T-helper 1 cell treated with Interleukin-12 subunit alpha and Interleukin-12 subunit beta and Interleukin-4 antibody, amounts not matched to agents 30 ng/mL and 1 ng/mL, for 36 hours (primary cell): ENCODE measurements at regions not wholly inside any gene's neighbourhood (a gene's known extent, or its start where the extent isn't known, plus 50 kb on each side); places are given as distances from the start of the nearest gene placed in this dataset.

Source experiments
- intact Hi-C: fragments of 100-400 bp; cut with micrococcal nuclease; formaldehyde crosslinking; loops from one replicate; pipeline ENCODE4 v1.15.1; 2024

- intact Hi-C loops: no loop called here
Observed at GRCh38 chr21:27129694-27130093, 162.8 kb upstream of the ADAMTS5 start.

GRCh38 chr21:27129215-27129614, 162.3 kb upstream of the ADAMTS5 start:
- intact Hi-C loops: no loop called here

- intact Hi-C loops: no loop called here
Observed at GRCh38 chr21:27126140-27126539, 159.3 kb upstream of the ADAMTS5 start.

GRCh38 chr21:27122686-27123085, 155.8 kb upstream of the ADAMTS5 start:
- intact Hi-C loops: no loop called here

- intact Hi-C loops: no loop called here
Observed at GRCh38 chr21:27114111-27114510, 147.2 kb upstream of the ADAMTS5 start.

GRCh38 chr21:27112186-27112585, 145.3 kb upstream of the ADAMTS5 start:
- intact Hi-C loops: no loop called here

GRCh38 chr21:27110956-27111355, 144.1 kb upstream of the ADAMTS5 start:
- intact Hi-C loops: no loop called here

GRCh38 chr21:27108701-27109100, 141.8 kb upstream of the ADAMTS5 start:
- intact Hi-C loops: no loop called here

GRCh38 chr21:27108228-27108627, 141.3 kb upstream of the ADAMTS5 start:
- intact Hi-C loops: no loop called here

- intact Hi-C loops: no loop called here
Observed at GRCh38 chr21:27104846-27105431, 138.1 kb upstream of the ADAMTS5 start.

GRCh38 chr21:27103768-27104167, 136.9 kb upstream of the ADAMTS5 start:
- intact Hi-C loops: no loop called here

- intact Hi-C loops: no loop called here
Observed at GRCh38 chr21:27101523-27101922, 134.6 kb upstream of the ADAMTS5 start.

- intact Hi-C loops: no loop called here
Observed at GRCh38 chr21:27094184-27094948, 127.5 kb upstream of the ADAMTS5 start.

- intact Hi-C loops: no loop called here
Observed at GRCh38 chr21:27086630-27087029, 119.7 kb upstream of the ADAMTS5 start.

- intact Hi-C loops: no loop called here
Observed at GRCh38 chr21:27086186-27086585, 119.3 kb upstream of the ADAMTS5 start.

- intact Hi-C loops: no loop called here
Observed at GRCh38 chr21:27085387-27085786, 118.5 kb upstream of the ADAMTS5 start.

GRCh38 chr21:27083144-27083543, 116.3 kb upstream of the ADAMTS5 start:
- intact Hi-C loops: no loop called here

GRCh38 chr21:27082431-27083010, 115.6 kb upstream of the ADAMTS5 start:
- intact Hi-C loops: no loop called here

GRCh38 chr21:27079636-27080240, 112.8 kb upstream of the ADAMTS5 start:
- intact Hi-C loops: no loop called here

GRCh38 chr21:27078915-27079314, 112.0 kb upstream of the ADAMTS5 start:
- intact Hi-C loops: no loop called here

- intact Hi-C loops: no loop called here
Observed at GRCh38 chr21:27077501-27077900, 110.6 kb upstream of the ADAMTS5 start.

- intact Hi-C loops: no loop called here
Observed at GRCh38 chr21:27076025-27076424, 109.1 kb upstream of the ADAMTS5 start.
